B cell (primary cell): ENCODE measurements at regions not wholly inside any gene's neighbourhood (a gene's known extent, or its start where the extent isn't known, plus 50 kb on each side); places are given as distances from the start of the nearest gene placed in this dataset.

ENCODE experiments used
- ATAC-seq: fragments of 200-7000 bp; cut with Tn5 transposase; one replicate; pipeline ENCODE4 v1.10.0; 2021; ENCODE audit warnings: low read depth, mild to moderate bottlenecking, moderate number of reproducible peaks, moderate library complexity
- CTCF ChIA-PET: fragments of 350-600 bp; sonication (Branson Sonifier 250); formaldehyde crosslinking; loops from one replicate; lab custom pipeline; 2021; ENCODE audit warnings: antibody characterized with exemption, inconsistent platforms; lab: Charles Lee
- POLR2A ChIA-PET: fragments of 350-600 bp; sonication (Branson Sonifier 250); formaldehyde crosslinking; loops from one replicate; lab custom pipeline; 2021; ENCODE audit warnings: antibody characterized with exemption; lab: Charles Lee
- DNase-seq: peaks from one replicate; pipeline ENCODE4 v3.0.0; 2013
- H2AFZ ChIP-seq: 2 replicates; pipeline ENCODE4 v1.6.1; 2012; ENCODE audit warnings: mild to moderate bottlenecking, low read depth, low read length; ENCODE audit not compliant: insufficient read depth, poor library complexity, severe bottlenecking
- H3K27ac ChIP-seq, 2 donors: 1 replicate in 1 of 2; 2 replicates in 1 of 2; pipeline ENCODE4 v1.5.1; 2012 to 2013; ENCODE audit warnings: low read length in 2 of 2, mild to moderate bottlenecking in 2 of 2, moderate library complexity in 1 of 2
- H3K27me3 ChIP-seq, 4 experiments: fragments of 200-600 bp in 1 of 4; sonication (generic) in 1 of 4; replicated peaks in 1 of 4; 1 replicate in 2 of 4; 2 replicates in 2 of 4; pipeline versions ENCODE4 v1.6.1 to v1.7.0; 2013 to 2016; ENCODE audit warnings: low read length in 3 of 4, mild to moderate bottlenecking in 2 of 4, mixed read lengths in 1 of 4, moderate library complexity in 1 of 4; ENCODE audit not compliant: insufficient read depth in 4 of 4, control insufficient read depth in 3 of 4; ENCODE audit errors: control extremely low read depth in 1 of 4
- H3K36me3 ChIP-seq, 2 experiments: replicated peaks in 1 of 2; 1 replicate in 1 of 2; 2 replicates in 1 of 2; pipeline versions ENCODE4 v1.6.1 to v1.7.1; 2013; ENCODE audit warnings: low read length in 1 of 2; ENCODE audit not compliant: insufficient read depth in 2 of 2, control insufficient read depth in 1 of 2; ENCODE audit errors: control extremely low read depth in 1 of 2, extremely low read depth in 1 of 2
- H3K4me1 ChIP-seq, 2 donors: fragments of 200-600 bp in 1 of 2; sonication (generic) in 1 of 2; 1 replicate in 1 of 2; 2 replicates in 1 of 2; pipeline versions ENCODE4 v1.5.1 to v1.6.1; 2013 to 2017; ENCODE audit warnings: low read length in 2 of 2; ENCODE audit not compliant: control insufficient read depth in 2 of 2, insufficient read depth in 2 of 2
- H3K4me2 ChIP-seq: replicated peaks from 2 replicates; pipeline ENCODE3; 2012; ENCODE audit warnings: mild to moderate bottlenecking, low read depth, low read length; ENCODE audit not compliant: poor library complexity, severe bottlenecking
- H3K4me3 ChIP-seq, 5 experiments: fragments of 200-600 bp in 1 of 5; sonication (generic) in 1 of 5; 1 replicate in 3 of 5; 2 replicates in 2 of 5; pipeline versions ENCODE4 v1.5.1 to v1.7.0; 2011 to 2016; ENCODE audit warnings: low read length in 4 of 5, mild to moderate bottlenecking in 4 of 5, low read depth in 2 of 5, control low read depth in 1 of 5, moderate library complexity in 1 of 5; ENCODE audit not compliant: insufficient read depth in 1 of 5; ENCODE audit errors: control extremely low read depth in 1 of 5, extremely low read depth in 1 of 5
- H3K79me2 ChIP-seq: fragments of 200-600 bp; sonication (generic); one replicate; pipeline ENCODE4 v1.6.0; 2016; ENCODE audit warnings: low read length; ENCODE audit not compliant: control insufficient read depth, insufficient read depth
- H3K9ac ChIP-seq: fragments of 200-600 bp; sonication (generic); 2 replicates; pipeline ENCODE4 v1.6.1; 2017; ENCODE audit warnings: mild to moderate bottlenecking, low read length, moderate library complexity
- H3K9me3 ChIP-seq, 3 donors: one replicate each; pipeline versions ENCODE4 v1.6.1 to v1.7.1; 2013; ENCODE audit warnings: low read length in 2 of 3; ENCODE audit not compliant: control insufficient read depth in 2 of 3, insufficient read depth in 1 of 3; ENCODE audit errors: control extremely low read depth in 1 of 3
- H4K20me1 ChIP-seq: 2 replicates; pipeline ENCODE4 v1.6.0; 2012; ENCODE audit warnings: mild to moderate bottlenecking, low read length; ENCODE audit not compliant: insufficient read depth, control insufficient read depth, poor library complexity, severe bottlenecking
- H3K27ac Mint-ChIP-seq: one replicate; pipeline ENCODE4 v1.8.0; 2021; ENCODE audit warnings: mixed read lengths
- H3K27me3 Mint-ChIP-seq: one replicate; pipeline ENCODE4 v1.8.0; 2021; ENCODE audit warnings: mixed read lengths
- H3K4me1 Mint-ChIP-seq: one replicate; pipeline ENCODE4 v1.8.0; 2021; ENCODE audit warnings: mixed read lengths
- H3K4me3 Mint-ChIP-seq: one replicate; pipeline ENCODE4 v1.8.0; 2021; ENCODE audit warnings: mixed read lengths
- H3K9me3 Mint-ChIP-seq: one replicate; pipeline ENCODE4 v1.8.0; 2022; ENCODE audit warnings: mixed read lengths; ENCODE audit not compliant: insufficient read depth
- EZH2 ChIP-seq: IDR thresholded peaks from 2 replicates; pipeline ENCODE4 v1.6.1; 2012; ENCODE audit warnings: borderline replicate concordance, low read depth, mild to moderate bottlenecking, moderate library complexity, low read length; ENCODE audit not compliant: insufficient read depth, poor library complexity, severe bottlenecking
- WGBS: methylation state at CpG from one replicate; pipeline ENCODE4 v1.1.5; 2013; ENCODE audit warnings: missing lambda C conversion rate; ENCODE audit not compliant: insufficient coverage; 5-methylcytosine and 5-hydroxymethylcytosine counted together
- intact Hi-C: fragments of 100-400 bp; cut with micrococcal nuclease; formaldehyde crosslinking; loops from one replicate; pipeline ENCODE4 v1.10.0; 2022
- TF ChIP-seq, protein P1 (sequence below): fragments of 200-600 bp; IDR thresholded peaks from one replicate; pipeline ENCODE4 v1.8.0; 2022; ENCODE audit warnings: antibody characterized with exemption, mild to moderate bottlenecking

DNA sequence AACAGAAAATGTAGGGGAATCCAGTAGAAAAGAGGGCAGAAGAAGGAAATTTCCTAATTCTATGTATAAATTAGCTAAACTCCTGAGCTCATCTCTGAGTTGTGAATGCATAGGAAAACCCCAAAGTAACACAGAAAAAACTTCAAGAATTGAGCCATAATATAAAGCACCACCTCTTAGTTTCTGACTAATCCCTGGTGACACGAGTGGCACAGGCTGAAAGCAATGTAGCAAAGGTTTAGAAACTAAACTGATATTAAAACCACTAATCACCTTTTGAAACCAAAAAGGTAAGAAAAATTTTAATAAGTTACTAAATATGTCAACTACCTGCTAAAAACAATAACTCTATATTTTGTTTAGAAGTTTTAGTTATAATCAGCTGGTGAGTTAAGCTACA lies 255.6 kb upstream of the NECTIN3 start:
- H3K4me3 ChIP-seq: no peak overlapping the region
- H3K4me1 ChIP-seq: no peaks in the 10 kb centered on the region
- Mint-ChIP-seq H3K4me3 (no peak overlapping the region), H3K9me3 (no peaks in the 10 kb centered on the region), H3K4me1 (no peaks in the 10 kb centered on the region), H3K27ac (no peak overlapping the region), H3K27me3 (peaks cover 6% of the 10 kb centered on the region)
- POLR2A ChIA-PET: no interaction called here
- H3K27ac ChIP-seq: no peak overlapping the region
- no peak overlapping the region for H3K9ac ChIP-seq
- no peaks in the 10 kb centered on the region for H4K20me1 ChIP-seq
- intact Hi-C loops: no loop called here
- no peak for TF ChIP-seq EZH2
- TF ChIP-seq, protein P1, sequence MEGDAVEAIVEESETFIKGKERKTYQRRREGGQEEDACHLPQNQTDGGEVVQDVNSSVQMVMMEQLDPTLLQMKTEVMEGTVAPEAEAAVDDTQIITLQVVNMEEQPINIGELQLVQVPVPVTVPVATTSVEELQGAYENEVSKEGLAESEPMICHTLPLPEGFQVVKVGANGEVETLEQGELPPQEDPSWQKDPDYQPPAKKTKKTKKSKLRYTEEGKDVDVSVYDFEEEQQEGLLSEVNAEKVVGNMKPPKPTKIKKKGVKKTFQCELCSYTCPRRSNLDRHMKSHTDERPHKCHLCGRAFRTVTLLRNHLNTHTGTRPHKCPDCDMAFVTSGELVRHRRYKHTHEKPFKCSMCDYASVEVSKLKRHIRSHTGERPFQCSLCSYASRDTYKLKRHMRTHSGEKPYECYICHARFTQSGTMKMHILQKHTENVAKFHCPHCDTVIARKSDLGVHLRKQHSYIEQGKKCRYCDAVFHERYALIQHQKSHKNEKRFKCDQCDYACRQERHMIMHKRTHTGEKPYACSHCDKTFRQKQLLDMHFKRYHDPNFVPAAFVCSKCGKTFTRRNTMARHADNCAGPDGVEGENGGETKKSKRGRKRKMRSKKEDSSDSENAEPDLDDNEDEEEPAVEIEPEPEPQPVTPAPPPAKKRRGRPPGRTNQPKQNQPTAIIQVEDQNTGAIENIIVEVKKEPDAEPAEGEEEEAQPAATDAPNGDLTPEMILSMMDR: no peak
- no peak overlapping the region for H2AFZ ChIP-seq
- WGBS: no CpG with 5 or more reads among the region's 1 CpG
- CTCF ChIA-PET: no interaction called here
- DNase-seq (no peak), ATAC-seq (no peak)
- H3K27me3 ChIP-seq: no peaks in the 10 kb centered on the region
- H3K9me3 ChIP-seq: no peaks in the 10 kb centered on the region
- no peak overlapping the region for H3K4me2 ChIP-seq
- H3K79me2 ChIP-seq: no peaks in the 10 kb centered on the region
- H3K36me3 ChIP-seq: no peaks in the 10 kb centered on the region

DNA sequence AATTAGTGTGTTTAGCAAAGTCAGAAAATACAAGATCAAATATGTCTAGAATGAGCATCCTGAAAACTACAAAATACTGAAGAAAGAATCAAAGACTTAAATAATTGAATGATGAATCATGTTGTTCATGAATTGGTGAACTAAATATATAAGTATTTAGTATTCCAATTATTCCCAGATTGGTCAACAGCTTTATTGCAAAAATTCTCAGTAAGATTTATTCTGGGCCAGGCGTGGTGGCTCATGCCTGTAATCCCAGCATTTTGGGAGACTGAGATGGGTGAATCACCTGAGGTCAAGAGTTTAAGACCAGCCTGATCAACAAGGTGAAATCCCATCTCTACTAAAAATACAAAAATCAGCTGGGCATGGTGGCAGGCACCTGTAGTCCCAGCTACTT lies 250.0 kb upstream of the NECTIN3 start:
- 67% methylated on average over 1 of the region's 1 CpG for WGBS
- Mint-ChIP-seq H3K4me1 (no peaks in the 10 kb centered on the region), H3K9me3 (no peaks in the 10 kb centered on the region), H3K27me3 (no peaks in the 10 kb centered on the region), H3K27ac (no peak overlapping the region), H3K4me3 (no peak overlapping the region)
- H3K4me1 ChIP-seq: no peaks in the 10 kb centered on the region
- H3K79me2 ChIP-seq: no peaks in the 10 kb centered on the region
- POLR2A ChIA-PET: no interaction called here
- TF ChIP-seq, protein P1: no peak
- no peak for TF ChIP-seq EZH2
- no peaks in the 10 kb centered on the region for H4K20me1 ChIP-seq
- no peak overlapping the region for H3K9ac ChIP-seq
- H3K27ac ChIP-seq: no peak overlapping the region
- CTCF ChIA-PET: no interaction called here
- H3K27me3 ChIP-seq: no peaks in the 10 kb centered on the region
- H3K4me3 ChIP-seq: no peak overlapping the region
- no peak overlapping the region for H2AFZ ChIP-seq
- no peaks in the 10 kb centered on the region for H3K36me3 ChIP-seq
- ATAC-seq (no peak), DNase-seq (no peak)
- H3K9me3 ChIP-seq: no peaks in the 10 kb centered on the region
- no peak overlapping the region for H3K4me2 ChIP-seq
- intact Hi-C loops: no loop called here
